Testis (tissue), 2 donors: ENCODE measurements at regions not wholly inside any gene's neighbourhood (a gene's known extent, or its start where the extent isn't known, plus 50 kb on each side); places are given as distances from the start of the nearest gene placed in this dataset.

Experiments used
- CTCF ChIP-seq, 3 experiments: fragments of 450-650 bp in 2 of 3; fragments of 200-600 bp in 1 of 3; sonication (generic) in 1 of 3; IDR thresholded peaks; one replicate each; pipeline ENCODE4 v1.5.1; 2016 to 2019; ENCODE audit warnings: antibody characterized with exemption in 3 of 3, mild to moderate bottlenecking in 2 of 3, moderate library complexity in 1 of 3
- POLR2A ChIP-seq: fragments of 450-650 bp; IDR thresholded peaks from one replicate; pipeline ENCODE4 v1.6.1; 2017; ENCODE audit warnings: antibody characterized with exemption, mild to moderate bottlenecking, moderate library complexity

GRCh38 chr6:19369785-19370184 is 467.4 kb upstream of the ID4 start:
- TF ChIP-seq CTCF (IDR thresholded peaks at IDR 0.05) = no peak
- no peak for TF ChIP-seq POLR2A
